Activated effector memory CD4-positive, alpha-beta T cell treated with anti-CD3 and anti-CD28 coated beads, Interleukin-2, amount 50 U/mL, for 16 hours (primary cell): ENCODE measurements at regions not wholly inside any gene's neighbourhood (a gene's known extent, or its start where the extent isn't known, plus 50 kb on each side); places are given as distances from the start of the nearest gene placed in this dataset.

Experiments
- DNase-seq: peaks from one replicate; pipeline ENCODE4 v3.0.0-alpha.2; 2020

DNA sequence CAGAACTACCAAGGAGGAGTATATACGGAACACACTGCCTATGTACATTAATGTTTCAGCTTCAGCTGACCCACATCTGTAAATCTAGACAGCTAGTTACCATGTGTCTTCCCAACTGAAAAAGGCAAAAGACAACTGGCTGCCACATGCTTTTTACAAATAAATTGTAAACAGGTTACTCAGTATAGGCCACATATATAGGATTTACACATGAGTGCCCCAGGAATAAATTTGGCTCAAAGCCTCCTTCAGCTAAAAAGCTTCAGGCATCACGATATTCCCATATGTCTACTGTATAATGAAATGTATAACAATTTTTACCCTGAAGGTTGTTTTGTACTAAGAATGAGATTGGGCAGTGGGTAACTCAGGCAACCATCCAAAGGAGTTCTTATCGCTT is 175.9 kb upstream of the BMP4 start:
- no peak for DNase-seq

GRCh38 chr14:54133896-54134295 is 177.3 kb upstream of the BMP4 start:
- DNase-seq: no peak

DNA sequence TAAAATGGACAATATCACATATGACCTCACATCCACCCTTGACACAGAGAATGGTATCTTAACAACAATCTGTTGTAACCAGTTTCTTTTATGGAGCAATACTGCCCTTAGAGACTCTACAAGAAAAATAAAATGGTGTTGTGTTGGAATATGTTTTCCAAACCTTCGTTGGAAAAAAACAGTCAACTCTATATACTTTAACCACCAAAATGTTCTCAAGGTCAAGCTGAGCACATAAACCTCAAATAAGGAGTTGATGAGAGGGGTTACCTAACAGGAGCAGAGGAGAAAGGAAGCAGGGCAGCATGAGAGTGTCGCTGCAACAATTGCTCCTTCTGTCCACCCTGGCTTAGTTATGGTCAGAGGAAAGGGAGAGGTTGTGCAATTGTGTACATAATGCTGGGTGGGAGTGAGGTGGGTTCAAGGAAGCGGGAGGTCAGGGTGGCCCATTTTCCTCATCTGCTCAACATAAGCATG is 179.2 kb upstream of the BMP4 start:
- no peak for DNase-seq

GRCh38 chr14:54136894-54137613 is 180.4 kb upstream of the BMP4 start:
- DNase-seq: no peak

- no peak for DNase-seq
Observed at GRCh38 chr14:54137614-54137961, 181.0 kb upstream of the BMP4 start.

GRCh38 chr14:54138024-54138353 is 181.4 kb upstream of the BMP4 start:
- DNase-seq: no peak

- no peak for DNase-seq
Observed at GRCh38 chr14:54138354-54139038, 181.9 kb upstream of the BMP4 start.

- no peak for DNase-seq
Observed at GRCh38 chr14:54140551-54140950, 183.9 kb upstream of the BMP4 start.

DNA sequence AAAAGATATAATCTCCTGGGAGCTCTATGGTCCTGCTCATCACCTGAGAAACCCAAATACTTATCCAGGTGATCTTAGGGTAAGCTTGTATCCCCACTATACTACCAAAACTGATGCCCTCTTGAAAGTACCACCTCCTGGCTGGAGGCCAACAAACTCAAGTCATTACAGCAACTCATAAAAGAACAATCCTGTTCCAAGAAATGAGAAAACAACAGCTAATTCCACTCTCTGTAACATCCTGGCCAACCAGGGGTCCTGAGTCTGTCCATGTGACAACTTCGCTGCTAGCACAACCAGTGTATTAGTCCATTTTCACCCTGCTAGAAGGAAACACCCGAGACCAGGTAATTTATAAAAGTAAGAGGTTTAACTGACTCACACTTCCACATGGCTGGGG is 190.0 kb upstream of the BMP4 start:
- no peak for DNase-seq

GRCh38 chr14:54147282-54147681 is 190.7 kb upstream of the BMP4 start:
- DNase-seq: no peak

- no peak for DNase-seq
Observed at GRCh38 chr14:54147758-54148157, 191.1 kb upstream of the BMP4 start.

- DNase-seq: no peak
Observed at GRCh38 chr14:54148251-54148650, 191.6 kb upstream of the BMP4 start.

DNA sequence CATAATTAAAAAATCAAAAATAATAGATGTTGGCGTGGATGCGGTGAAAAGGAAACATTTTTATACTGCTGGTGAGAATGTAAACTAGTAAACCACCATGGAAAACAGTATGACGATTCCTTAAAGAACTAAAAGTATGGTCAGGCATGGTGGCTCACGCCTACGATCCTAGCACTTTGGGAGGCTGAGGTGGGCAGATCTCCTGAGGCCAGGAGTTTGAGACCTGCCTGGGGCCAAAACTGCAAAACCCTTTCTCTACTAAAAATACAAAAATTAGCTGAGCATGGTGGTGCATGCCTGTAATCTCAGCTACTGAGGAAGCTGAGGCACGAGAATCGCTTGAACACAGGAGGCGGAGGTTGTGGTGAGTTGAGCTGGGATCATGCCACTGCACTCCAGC is 195.7 kb upstream of the BMP4 start:
- DNase-seq: no peak

DNA sequence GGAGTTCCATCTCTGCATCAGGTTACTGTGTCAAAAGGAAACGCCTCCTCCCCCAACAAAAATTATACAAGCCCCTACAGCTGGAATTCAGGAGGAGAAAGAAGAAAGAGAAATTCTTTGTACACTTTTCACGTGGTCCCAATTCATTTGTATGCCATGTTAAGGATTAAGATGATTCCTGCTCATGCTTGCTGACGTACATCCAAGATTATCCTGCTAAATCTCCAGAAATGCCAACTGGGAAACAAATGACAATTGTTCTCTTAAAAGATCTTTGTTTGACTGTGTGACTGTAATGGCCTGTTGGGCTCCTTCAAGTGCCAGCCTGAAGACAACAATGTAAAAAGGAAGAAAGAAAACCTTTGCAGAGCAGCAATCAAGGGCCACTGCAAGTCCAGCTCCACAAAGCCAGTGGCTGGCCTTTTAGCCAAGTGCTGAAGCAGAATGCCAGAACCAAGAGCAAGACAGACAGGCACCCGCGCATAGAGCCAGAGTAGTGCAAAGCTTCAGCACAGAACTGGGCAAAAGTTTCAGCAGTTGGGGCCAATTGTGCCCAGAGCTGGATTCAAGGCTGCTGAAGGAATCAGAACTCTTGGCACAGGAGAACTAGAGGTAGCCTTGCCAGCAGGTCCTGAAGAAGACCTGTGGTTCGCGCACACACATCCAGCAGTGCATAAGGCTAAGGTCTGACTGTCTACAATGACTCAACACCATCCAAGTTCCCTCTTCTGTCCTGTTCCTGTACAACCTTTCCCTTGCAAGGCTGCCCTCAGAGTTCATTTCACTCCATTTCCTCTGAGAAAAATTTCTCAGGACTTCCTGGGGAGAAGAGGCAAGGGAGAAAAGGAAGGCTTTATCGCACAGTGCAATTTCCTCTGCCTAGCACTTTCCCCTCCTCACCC is 209.7 kb upstream of the BMP4 start:
- no peak for DNase-seq

- no peak for DNase-seq
Observed at GRCh38 chr14:54168489-54168888, 211.9 kb upstream of the BMP4 start.

DNA sequence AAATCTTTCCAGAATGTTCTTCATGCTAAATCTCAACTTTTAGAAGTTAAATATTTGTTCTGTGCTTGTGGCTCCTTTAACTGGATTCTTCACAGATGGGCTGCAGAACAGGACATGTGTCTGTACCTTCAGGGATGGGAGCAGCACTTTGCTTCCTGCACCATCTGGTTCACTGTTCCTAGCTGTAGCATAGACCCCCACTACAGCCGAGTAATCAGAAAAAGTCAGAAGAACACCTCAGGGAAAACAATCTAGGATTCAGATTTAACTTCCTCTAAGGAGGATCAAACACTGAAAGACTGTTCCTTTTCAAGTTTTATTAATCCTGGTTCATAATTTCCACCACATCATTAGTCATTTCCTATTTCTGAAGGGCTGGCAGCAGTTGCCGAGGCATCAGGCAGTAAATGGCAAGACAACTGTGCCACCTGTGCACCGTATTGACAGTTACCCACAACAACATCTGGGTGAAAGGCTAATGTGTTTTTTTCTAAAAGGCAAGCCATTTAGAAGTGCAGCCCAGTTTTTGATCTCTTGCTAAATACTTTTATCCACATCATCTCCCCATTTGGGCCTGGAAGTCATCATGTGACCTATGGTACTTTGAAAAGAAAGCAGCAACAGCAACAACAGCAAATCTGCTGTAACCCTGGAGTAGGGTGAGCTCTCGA is 212.8 kb upstream of the BMP4 start:
- DNase-seq: no peak

DNA sequence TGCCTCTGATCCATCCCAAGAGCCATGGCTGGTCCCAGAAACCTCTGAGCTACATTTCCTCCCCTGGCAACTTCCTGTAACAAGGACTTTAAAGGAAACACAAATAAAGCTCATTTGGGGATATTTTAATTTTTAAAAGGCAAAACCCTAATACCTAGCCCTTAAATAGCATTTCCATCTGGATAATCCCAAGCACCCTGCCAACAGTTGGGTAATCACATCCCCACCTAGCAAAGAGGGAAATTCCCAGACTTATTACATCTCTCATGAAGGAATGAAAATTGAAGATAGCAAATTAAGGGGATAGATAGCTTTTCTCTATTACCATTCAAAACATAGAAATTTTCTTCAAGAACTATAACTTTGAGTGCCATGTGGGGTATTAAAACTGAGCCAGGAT is 213.7 kb upstream of the BMP4 start:
- no peak for DNase-seq

DNA sequence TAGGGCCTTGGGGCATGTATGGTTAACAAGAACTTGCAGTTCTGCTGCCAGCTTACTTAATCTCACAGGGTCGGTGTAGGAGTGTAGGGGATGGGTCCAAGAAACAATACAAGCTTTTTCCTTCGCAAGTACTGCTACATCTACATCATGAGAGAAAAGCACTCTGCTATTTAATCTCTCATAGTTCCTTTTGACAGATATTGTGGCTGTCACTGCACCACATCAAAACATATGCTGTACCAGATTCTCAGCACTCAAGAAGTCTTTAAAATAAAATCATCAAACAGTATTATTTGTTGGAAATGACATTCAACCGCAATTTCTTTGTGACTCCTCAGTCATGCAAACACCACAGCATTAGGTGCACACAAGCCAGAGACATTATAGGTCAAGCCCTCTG is 215.5 kb upstream of the BMP4 start:
- no peak for DNase-seq

DNA sequence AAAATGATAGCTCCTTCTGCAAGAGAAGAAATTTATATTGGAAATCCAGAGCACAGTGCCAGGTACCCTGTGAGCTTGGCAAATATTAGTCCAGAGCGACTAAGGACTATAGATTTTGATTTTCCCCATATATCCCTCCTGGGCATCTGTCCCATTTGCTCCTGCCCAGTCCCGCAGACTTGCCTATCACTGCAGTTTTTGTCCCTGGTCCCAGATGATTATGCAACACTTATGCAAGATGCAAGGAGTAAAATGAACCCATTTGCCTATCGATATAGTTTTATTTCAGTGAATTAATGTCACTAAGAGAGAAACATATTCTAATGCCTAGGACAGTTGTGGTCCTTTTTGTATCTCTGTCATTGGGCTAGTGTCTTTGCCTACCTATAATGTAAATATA is 215.9 kb upstream of the BMP4 start:
- DNase-seq: no peak

DNA sequence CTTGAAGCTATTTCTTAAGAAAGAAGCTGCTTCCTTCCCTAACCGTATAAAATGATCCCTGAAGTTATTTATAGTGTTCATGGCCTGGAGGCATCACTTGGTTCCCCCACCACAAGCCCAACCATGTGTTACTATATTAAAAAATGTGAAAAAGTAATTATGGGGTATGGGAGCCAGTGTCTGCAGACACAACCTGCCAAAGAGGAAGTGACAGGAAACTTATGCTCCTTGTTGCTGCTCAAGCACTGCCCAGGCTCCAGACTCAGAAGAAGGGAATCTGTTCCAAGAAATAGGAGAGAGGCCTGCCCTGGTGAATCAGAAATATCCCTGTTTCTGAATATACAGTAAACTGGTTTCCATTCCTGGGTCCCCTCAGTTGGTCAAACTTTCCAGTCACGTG is 217.2 kb upstream of the BMP4 start:
- DNase-seq: no peak

GRCh38 chr14:54174457-54174856 is 217.8 kb upstream of the BMP4 start:
- no peak for DNase-seq

GRCh38 chr14:54175298-54175942 is 218.8 kb upstream of the BMP4 start:
- DNase-seq: peak; percentile 63

DNA sequence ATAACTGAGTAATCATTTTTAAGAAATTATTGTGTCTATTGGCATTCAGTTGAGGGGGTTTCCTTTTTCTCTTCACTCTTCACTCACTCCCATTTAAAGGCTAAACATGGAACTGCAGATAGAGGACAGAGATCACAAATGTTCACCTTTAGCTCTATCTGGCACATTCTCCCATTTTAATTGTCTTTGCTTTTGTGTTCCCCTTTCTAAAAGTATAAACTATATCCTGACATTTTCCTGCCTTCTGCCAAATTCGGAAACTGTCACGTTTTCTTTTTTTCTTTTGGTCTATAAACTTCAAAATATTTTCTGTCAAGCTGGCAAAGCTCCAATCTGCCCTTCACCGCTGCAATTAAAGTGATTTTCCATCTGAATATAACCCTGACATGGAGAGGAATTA is 219.8 kb upstream of the CDKN3 start:
- no peak for DNase-seq
